ENCODE measurements at regions not wholly inside any gene's neighbourhood (a gene's known extent, or its start where the extent isn't known, plus 50 kb on each side); places are given as distances from the start of the nearest gene placed in this dataset.

GRCh38 chr6:22664968-22665367, 95.6 kb downstream of the HDGFL1 start:
- CTCF ChIA-PET, result interaction anchor here (0.5 to 0.8 kb wide), 2 partner anchors 87 to 1827 kb away, joined by 3 read pairs; no protein-coding TSS in a partner anchor
- Histone ChIP-seq H3K36me3 (ENCODE audit: control insufficient read depth in 2 of 2, insufficient read depth in 1 of 2, low read length in 2 of 2) (no peaks in the 10 kb centered on the region), H3K4me3 (ENCODE audit: low read depth, low read length) (no peak overlapping the region), H3K27ac (ENCODE audit: extremely low read depth, low read depth, low read length) (no peak overlapping the region), H3K4me1 (ENCODE audit: control insufficient read depth, insufficient read depth, low read length) (no peaks in the 10 kb centered on the region), H3K9me3 (ENCODE audit: control insufficient read depth, insufficient read depth, low read depth, low read length) (no peaks in the 10 kb centered on the region)
- no peak for TF ChIP-seq ZNF48 (tag by site-specific recombination; IDR thresholded peaks at IDR 0.05)
- no peak for TF ChIP-seq ZNF341 (tag by site-specific recombination; IDR thresholded peaks at IDR 0.05; ENCODE audit: low read depth)
- TF ChIP-seq ZNF792 (tag by site-specific recombination; IDR thresholded peaks at IDR 0.05), result no peak
- TF ChIP-seq KLF9 (tag by site-specific recombination; IDR thresholded peaks at IDR 0.05; ENCODE audit: low read depth), result no peak
- no peak for TF ChIP-seq ZFHX2 (tag by site-specific recombination; conservative IDR thresholded peaks at IDR 0.05)
- TF ChIP-seq ZNF624 (tag by site-specific recombination; IDR thresholded peaks at IDR 0.05), result no peak
- no peak for TF ChIP-seq ZNF707 (tag by site-specific recombination; IDR thresholded peaks at IDR 0.05)
- no peak for TF ChIP-seq ZBTB20 (tag by site-specific recombination; IDR thresholded peaks at IDR 0.05)
- no peak for TF ChIP-seq GLI2 (tag by site-specific recombination; IDR thresholded peaks at IDR 0.05; ENCODE audit: borderline replicate concordance, low read depth)
- no peak for TF ChIP-seq ZNF302 (tag by site-specific recombination; IDR thresholded peaks at IDR 0.05; ENCODE audit: low read depth)
- no peak for TF ChIP-seq ZNF513 (tag by site-specific recombination; IDR thresholded peaks at IDR 0.05)
- no peak for TF ChIP-seq ZNF202 (tag by site-specific recombination; IDR thresholded peaks at IDR 0.05; ENCODE audit: borderline replicate concordance)
- TF ChIP-seq ZBTB26 (tag by site-specific recombination; optimal IDR thresholded peaks at IDR 0.05), result no peak
- no peak for TF ChIP-seq ZNF266 (tag by site-specific recombination; IDR thresholded peaks at IDR 0.05; ENCODE audit: low read depth)
- POLR2A ChIA-PET, result no interaction called here

GRCh38 chr6:22666021-22666420, 96.7 kb downstream of the HDGFL1 start:
- POLR2A ChIA-PET, result no interaction called here
- Histone ChIP-seq H3K27ac (ENCODE audit: extremely low read depth, low read depth, low read length) (no peak overlapping the region), H3K4me1 (ENCODE audit: control insufficient read depth, insufficient read depth, low read length) (no peaks in the 10 kb centered on the region), H3K36me3 (ENCODE audit: control insufficient read depth in 2 of 2, insufficient read depth in 1 of 2, low read length in 2 of 2) (no peaks in the 10 kb centered on the region), H3K4me3 (ENCODE audit: low read depth, low read length) (no peak overlapping the region), H3K9me3 (ENCODE audit: control insufficient read depth, insufficient read depth, low read depth, low read length) (no peaks in the 10 kb centered on the region)
- TF ChIP-seq ZBTB11 (tag by site-specific recombination; conservative IDR thresholded peaks at IDR 0.05; ENCODE audit: low read depth), result no peak
- no peak for TF ChIP-seq ZNF175 (tag by site-specific recombination; IDR thresholded peaks at IDR 0.05)
- CTCF ChIA-PET, result interaction anchor here (0.6 kb wide), 1 partner anchor 247 kb away, joined by 4 read pairs; no protein-coding TSS in a partner anchor

GRCh38 chr6:22666586-22666985, 97.2 kb downstream of the HDGFL1 start:
- Histone ChIP-seq H3K4me1 (ENCODE audit: control insufficient read depth, insufficient read depth, low read length) (no peaks in the 10 kb centered on the region), H3K36me3 (ENCODE audit: control insufficient read depth in 2 of 2, insufficient read depth in 1 of 2, low read length in 2 of 2) (no peaks in the 10 kb centered on the region), H3K4me3 (ENCODE audit: low read depth, low read length) (no peak overlapping the region), H3K27ac (ENCODE audit: extremely low read depth, low read depth, low read length) (no peak overlapping the region), H3K9me3 (ENCODE audit: control insufficient read depth, insufficient read depth, low read depth, low read length) (no peaks in the 10 kb centered on the region)
- ChIA-PET CTCF (interaction anchor here (0.6 to 0.7 kb wide), 3 partner anchors 68 to 247 kb away, joined by 3 to 4 read pairs (median 3); no protein-coding TSS in a partner anchor), POLR2A (no interaction called here)
- TF ChIP-seq ZNF155 (tag by site-specific recombination; IDR thresholded peaks at IDR 0.05) (no peak), SETDB1 (IDR thresholded peaks at IDR 0.05; ENCODE audit: insufficient read length, low read length) (no peak), ZNF433 (tag by site-specific recombination; IDR thresholded peaks at IDR 0.05; ENCODE audit: low read depth) (no peak), INSM2 (tag by site-specific recombination; IDR thresholded peaks at IDR 0.05) (no peak), ZNF654 (tag by site-specific recombination; IDR thresholded peaks at IDR 0.05; ENCODE audit: low read depth) (no peak), ZNF280C (tag by site-specific recombination; IDR thresholded peaks at IDR 0.05) (no peak), ZNF776 (tag by site-specific recombination; IDR thresholded peaks at IDR 0.05; ENCODE audit: borderline replicate concordance) (no peak)
